ENCODE measurements at regions not wholly inside any gene's neighbourhood (a gene's known extent, or its start where the extent isn't known, plus 50 kb on each side); places are given as distances from the start of the nearest gene placed in this dataset.

GRCh38 chr4:53790286-53790685 lies 199.0 kb upstream of the LNX1 start:
- TF ChIP-seq CTCF (IDR thresholded peaks at IDR 0.05; ENCODE audit: extremely low read depth, missing control alignments): no peak

DNA sequence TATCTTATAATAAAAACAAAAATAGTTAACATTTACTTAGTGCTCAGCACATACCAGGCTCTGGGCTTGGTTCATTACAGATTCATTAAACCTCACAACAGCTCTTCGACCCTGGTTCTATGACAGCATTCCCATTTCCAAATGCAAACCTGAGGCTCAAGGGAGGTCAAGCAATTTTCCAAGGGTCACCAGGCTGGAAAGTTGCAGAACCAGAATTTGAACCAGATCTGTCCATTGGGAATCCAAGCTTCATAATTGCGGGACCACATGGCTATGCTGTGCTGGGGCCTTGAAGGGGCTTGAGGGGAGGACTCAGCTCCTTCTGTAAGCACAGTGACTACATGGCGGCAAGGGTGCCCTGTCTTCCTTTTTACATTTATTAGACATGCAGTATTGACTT lies 197.3 kb upstream of the LNX1 start:
- DNase-seq (ENCODE audit: low spot score): no peak
- TF ChIP-seq CTCF (IDR thresholded peaks at IDR 0.05; ENCODE audit: extremely low read depth, missing control alignments): no peak

More at GRCh38 chr4:53790286-53790685, 199.0 kb upstream of the LNX1 start:
- no peak for DNase-seq (ENCODE audit: low spot score)

GRCh38 chr4:53788011-53788410 lies 196.7 kb upstream of the LNX1 start:
- no peak for DNase-seq (ENCODE audit: low spot score)
- no peak for TF ChIP-seq CTCF (IDR thresholded peaks at IDR 0.05; ENCODE audit: extremely low read depth, missing control alignments)

- DNase-seq (ENCODE audit: low spot score): no peak
- TF ChIP-seq CTCF (IDR thresholded peaks at IDR 0.05; ENCODE audit: extremely low read depth, missing control alignments): no peak
Measured at GRCh38 chr4:53786632-53787031, 195.3 kb upstream of the LNX1 start.

GRCh38 chr4:53785996-53786395 lies 194.7 kb upstream of the LNX1 start:
- no peak for DNase-seq (ENCODE audit: low spot score)
- TF ChIP-seq CTCF (IDR thresholded peaks at IDR 0.05; ENCODE audit: extremely low read depth, missing control alignments): no peak

DNA sequence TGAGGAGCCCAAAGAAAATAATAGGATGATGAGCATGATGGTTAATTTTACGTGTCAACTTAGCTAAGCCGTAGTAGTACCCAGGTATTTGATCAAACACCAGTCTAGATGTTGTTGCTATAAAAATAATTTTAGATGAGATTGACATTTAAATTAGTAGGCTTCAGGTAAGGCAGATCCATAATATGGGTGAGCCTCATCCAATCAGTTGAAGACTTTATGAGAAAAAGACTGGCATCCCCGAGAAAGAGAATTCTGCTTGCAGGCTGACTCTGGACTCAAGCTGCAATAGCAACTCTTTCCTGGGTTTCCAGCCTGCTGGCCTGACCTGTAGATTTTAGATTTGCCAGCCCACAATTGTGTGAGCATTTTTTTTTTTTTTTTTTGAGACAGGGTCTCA lies 192.8 kb upstream of the LNX1 start:
- no peak for DNase-seq (ENCODE audit: low spot score)
- TF ChIP-seq CTCF (IDR thresholded peaks at IDR 0.05; ENCODE audit: extremely low read depth, missing control alignments): no peak

- DNase-seq (ENCODE audit: low spot score): no peak
- TF ChIP-seq CTCF (IDR thresholded peaks at IDR 0.05; ENCODE audit: extremely low read depth, missing control alignments): no peak
Measured at GRCh38 chr4:53783208-53783859, 192.0 kb upstream of the LNX1 start.

Measured in GM20000 (cell line).